Osteocyte (in vitro differentiated cells): ENCODE measurements at regions not wholly inside any gene's neighbourhood (a gene's known extent, or its start where the extent isn't known, plus 50 kb on each side); places are given as distances from the start of the nearest gene placed in this dataset.

Experiments
- DNase-seq: peaks from one replicate; pipeline ENCODE4 v3.0.0; 2021; ENCODE audit warnings: mixed read lengths; ENCODE audit not compliant: unreplicated experiment; ENCODE audit errors: extremely low spot score
- H3K27ac Mint-ChIP-seq: one replicate; pipeline ENCODE4 v1.8.0; 2021; ENCODE audit warnings: mild to moderate bottlenecking, mixed read lengths; ENCODE audit not compliant: unreplicated experiment
- H3K27me3 Mint-ChIP-seq: one replicate; pipeline ENCODE4 v1.8.0; 2021; ENCODE audit warnings: mixed read lengths; ENCODE audit not compliant: unreplicated experiment
- H3K36me3 Mint-ChIP-seq: one replicate; pipeline ENCODE4 v1.8.0; 2021; ENCODE audit warnings: mixed read lengths; ENCODE audit not compliant: unreplicated experiment
- H3K4me1 Mint-ChIP-seq: one replicate; pipeline ENCODE4 v1.8.0; 2021; ENCODE audit warnings: mixed read lengths; ENCODE audit not compliant: unreplicated experiment
- H3K4me3 Mint-ChIP-seq: one replicate; pipeline ENCODE4 v1.8.0; 2021; ENCODE audit warnings: mild to moderate bottlenecking, moderate library complexity, mixed read lengths; ENCODE audit not compliant: unreplicated experiment
- H3K9me3 Mint-ChIP-seq: one replicate; pipeline ENCODE4 v1.8.0; 2021; ENCODE audit warnings: mixed read lengths; ENCODE audit not compliant: unreplicated experiment
- CTCF ChIP-seq: fragments of 200-600 bp; sonication (generic); IDR thresholded peaks from 2 replicates; pipeline ENCODE4 v1.5.0; 2021; ENCODE audit warnings: antibody characterized with exemption, mild to moderate bottlenecking, moderate library complexity

GRCh38 chr10:105691811-105692210, 1050.7 kb downstream of the SORCS3 start:
- no peaks in the 10 kb centered on the region for H3K36me3 Mint-ChIP-seq
- no peaks in the 10 kb centered on the region for H3K4me1 Mint-ChIP-seq
- H3K4me3 Mint-ChIP-seq, result no peak overlapping the region
- TF ChIP-seq CTCF, result peak; percentile 15
- no peak overlapping the region for H3K27ac Mint-ChIP-seq
- peaks cover 2% of the 10 kb centered on the region for H3K9me3 Mint-ChIP-seq
- no peaks in the 10 kb centered on the region for H3K27me3 Mint-ChIP-seq
- no peak for DNase-seq

- no peak for DNase-seq
- no peaks in the 10 kb centered on the region for H3K27me3 Mint-ChIP-seq
- H3K4me3 Mint-ChIP-seq, result no peak overlapping the region
- no peak overlapping the region for H3K27ac Mint-ChIP-seq
- no peaks in the 10 kb centered on the region for H3K4me1 Mint-ChIP-seq
- peaks cover 24% of the 10 kb centered on the region for H3K9me3 Mint-ChIP-seq
- TF ChIP-seq CTCF, result no peak
- no peaks in the 10 kb centered on the region for H3K36me3 Mint-ChIP-seq
Observed at GRCh38 chr10:105682911-105683310, 1041.8 kb downstream of the SORCS3 start.

GRCh38 chr10:105681051-105681450, 1040.0 kb downstream of the SORCS3 start:
- DNase-seq, result no peak
- Mint-ChIP-seq H3K27me3 (no peaks in the 10 kb centered on the region), H3K4me1 (no peaks in the 10 kb centered on the region), H3K27ac (no peak overlapping the region), H3K4me3 (no peak overlapping the region), H3K36me3 (no peaks in the 10 kb centered on the region), H3K9me3 (peaks cover 31% of the 10 kb centered on the region)
- TF ChIP-seq CTCF, result no peak

GRCh38 chr10:105679781-105680180, 1038.7 kb downstream of the SORCS3 start:
- peaks cover 43% of the 10 kb centered on the region for H3K9me3 Mint-ChIP-seq
- no peak for TF ChIP-seq CTCF
- no peak overlapping the region for H3K27ac Mint-ChIP-seq
- no peak overlapping the region for H3K4me3 Mint-ChIP-seq
- H3K4me1 Mint-ChIP-seq, result no peaks in the 10 kb centered on the region
- no peaks in the 10 kb centered on the region for H3K27me3 Mint-ChIP-seq
- DNase-seq, result no peak
- H3K36me3 Mint-ChIP-seq, result no peaks in the 10 kb centered on the region

DNA sequence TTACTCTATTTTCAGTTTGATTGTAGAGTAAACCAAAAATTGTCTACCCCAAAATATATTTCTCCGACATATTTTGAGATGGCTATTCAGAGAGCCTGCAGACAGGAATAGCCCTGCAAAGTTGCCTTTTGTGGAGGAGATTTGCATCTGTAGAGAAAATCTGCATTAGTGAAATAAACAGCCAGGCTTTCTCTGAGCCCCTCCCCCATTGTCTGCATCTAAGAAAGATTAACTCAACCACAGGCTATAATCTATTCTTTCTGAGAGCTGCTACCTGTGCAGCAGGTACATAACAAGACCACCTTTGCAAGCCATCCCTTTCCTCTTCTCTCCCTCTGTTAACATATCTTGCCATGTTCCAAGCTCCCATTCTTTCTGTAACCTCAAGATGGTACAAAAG, 1034.2 kb downstream of the SORCS3 start:
- no peak for DNase-seq
- peaks cover 60% of the 10 kb centered on the region for H3K9me3 Mint-ChIP-seq
- no peaks in the 10 kb centered on the region for H3K27me3 Mint-ChIP-seq
- no peak for TF ChIP-seq CTCF
- H3K4me1 Mint-ChIP-seq, result no peaks in the 10 kb centered on the region
- H3K27ac Mint-ChIP-seq, result no peak overlapping the region
- H3K4me3 Mint-ChIP-seq, result no peak overlapping the region
- H3K36me3 Mint-ChIP-seq, result no peaks in the 10 kb centered on the region
